HL-60 (cell line): ENCODE measurements at regions not wholly inside any gene's neighbourhood (a gene's known extent, or its start where the extent isn't known, plus 50 kb on each side); places are given as distances from the start of the nearest gene placed in this dataset.

Experiments used
- DNase-seq, 2 experiments: peaks; one replicate each; pipeline ENCODE4 v3.0.0-alpha.2; 2010 to 2020; ENCODE audit warnings: low read depth in 1 of 2, low spot score in 1 of 2
- H3K27ac ChIP-seq: fragments of 250-450 bp; sonication (Bioruptor Pico); replicated peaks from 2 replicates; pipeline ENCODE4 v1.5.1; 2020; ENCODE audit warnings: mild to moderate bottlenecking, moderate library complexity
- H3K27me3 ChIP-seq: fragments of 250-450 bp; sonication (Bioruptor Pico); 2 replicates; pipeline ENCODE4 v1.5.1; 2021; ENCODE audit warnings: mild to moderate bottlenecking, moderate library complexity; ENCODE audit not compliant: insufficient read depth, poor library complexity, severe bottlenecking
- H3K4me3 ChIP-seq: replicated peaks from 2 replicates; pipeline ENCODE4 v1.5.1; 2011; ENCODE audit warnings: mild to moderate bottlenecking, control low read depth, low read length; ENCODE audit not compliant: insufficient read depth
- CTCF ChIP-seq: IDR thresholded peaks from one replicate; pipeline ENCODE4 v1.5.1; 2011; ENCODE audit warnings: low read length, control low read depth, inconsistent platforms; ENCODE audit not compliant: insufficient read depth
- GABPA ChIP-seq: IDR thresholded peaks from 2 replicates; pipeline ENCODE4 v1.6.1; 2012; ENCODE audit warnings: low read depth
- POLR2AphosphoS5 ChIP-seq: IDR thresholded peaks from 2 replicates; pipeline ENCODE4 v1.6.1; 2012; ENCODE audit warnings: low read depth
- SPI1 ChIP-seq: IDR thresholded peaks from 2 replicates; pipeline ENCODE4 v1.6.1; 2012; ENCODE audit warnings: low read depth, mild to moderate bottlenecking, borderline replicate concordance
- TF ChIP-seq, protein P1 (sequence below): IDR thresholded peaks from 2 replicates; pipeline ENCODE4 v1.6.1; 2012; ENCODE audit warnings: low read depth; ENCODE audit not compliant: insufficient replicate concordance

- Histone ChIP-seq H3K27ac (no peak overlapping the region), H3K27me3 (no peaks in the 10 kb centered on the region), H3K4me3 (no peak overlapping the region)
- TF ChIP-seq CTCF (no peak), GABPA (no peak), POLR2AphosphoS5 (no peak), SPI1 (no peak)
- TF ChIP-seq, protein P1, sequence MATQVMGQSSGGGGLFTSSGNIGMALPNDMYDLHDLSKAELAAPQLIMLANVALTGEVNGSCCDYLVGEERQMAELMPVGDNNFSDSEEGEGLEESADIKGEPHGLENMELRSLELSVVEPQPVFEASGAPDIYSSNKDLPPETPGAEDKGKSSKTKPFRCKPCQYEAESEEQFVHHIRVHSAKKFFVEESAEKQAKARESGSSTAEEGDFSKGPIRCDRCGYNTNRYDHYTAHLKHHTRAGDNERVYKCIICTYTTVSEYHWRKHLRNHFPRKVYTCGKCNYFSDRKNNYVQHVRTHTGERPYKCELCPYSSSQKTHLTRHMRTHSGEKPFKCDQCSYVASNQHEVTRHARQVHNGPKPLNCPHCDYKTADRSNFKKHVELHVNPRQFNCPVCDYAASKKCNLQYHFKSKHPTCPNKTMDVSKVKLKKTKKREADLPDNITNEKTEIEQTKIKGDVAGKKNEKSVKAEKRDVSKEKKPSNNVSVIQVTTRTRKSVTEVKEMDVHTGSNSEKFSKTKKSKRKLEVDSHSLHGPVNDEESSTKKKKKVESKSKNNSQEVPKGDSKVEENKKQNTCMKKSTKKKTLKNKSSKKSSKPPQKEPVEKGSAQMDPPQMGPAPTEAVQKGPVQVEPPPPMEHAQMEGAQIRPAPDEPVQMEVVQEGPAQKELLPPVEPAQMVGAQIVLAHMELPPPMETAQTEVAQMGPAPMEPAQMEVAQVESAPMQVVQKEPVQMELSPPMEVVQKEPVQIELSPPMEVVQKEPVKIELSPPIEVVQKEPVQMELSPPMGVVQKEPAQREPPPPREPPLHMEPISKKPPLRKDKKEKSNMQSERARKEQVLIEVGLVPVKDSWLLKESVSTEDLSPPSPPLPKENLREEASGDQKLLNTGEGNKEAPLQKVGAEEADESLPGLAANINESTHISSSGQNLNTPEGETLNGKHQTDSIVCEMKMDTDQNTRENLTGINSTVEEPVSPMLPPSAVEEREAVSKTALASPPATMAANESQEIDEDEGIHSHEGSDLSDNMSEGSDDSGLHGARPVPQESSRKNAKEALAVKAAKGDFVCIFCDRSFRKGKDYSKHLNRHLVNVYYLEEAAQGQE: no peak
- DNase-seq: no peak
Measured at GRCh38 chr18:61108706-61109105, 224.5 kb upstream of the CDH20 start.

- TF ChIP-seq POLR2AphosphoS5 (no peak), SPI1 (no peak), CTCF (no peak), GABPA (no peak)
- TF ChIP-seq, protein P1: no peak
- Histone ChIP-seq H3K27me3 (no peaks in the 10 kb centered on the region), H3K27ac (no peak overlapping the region), H3K4me3 (no peak overlapping the region)
- DNase-seq: no peak
Measured at GRCh38 chr18:61123309-61123708, 209.9 kb upstream of the CDH20 start.

DNA sequence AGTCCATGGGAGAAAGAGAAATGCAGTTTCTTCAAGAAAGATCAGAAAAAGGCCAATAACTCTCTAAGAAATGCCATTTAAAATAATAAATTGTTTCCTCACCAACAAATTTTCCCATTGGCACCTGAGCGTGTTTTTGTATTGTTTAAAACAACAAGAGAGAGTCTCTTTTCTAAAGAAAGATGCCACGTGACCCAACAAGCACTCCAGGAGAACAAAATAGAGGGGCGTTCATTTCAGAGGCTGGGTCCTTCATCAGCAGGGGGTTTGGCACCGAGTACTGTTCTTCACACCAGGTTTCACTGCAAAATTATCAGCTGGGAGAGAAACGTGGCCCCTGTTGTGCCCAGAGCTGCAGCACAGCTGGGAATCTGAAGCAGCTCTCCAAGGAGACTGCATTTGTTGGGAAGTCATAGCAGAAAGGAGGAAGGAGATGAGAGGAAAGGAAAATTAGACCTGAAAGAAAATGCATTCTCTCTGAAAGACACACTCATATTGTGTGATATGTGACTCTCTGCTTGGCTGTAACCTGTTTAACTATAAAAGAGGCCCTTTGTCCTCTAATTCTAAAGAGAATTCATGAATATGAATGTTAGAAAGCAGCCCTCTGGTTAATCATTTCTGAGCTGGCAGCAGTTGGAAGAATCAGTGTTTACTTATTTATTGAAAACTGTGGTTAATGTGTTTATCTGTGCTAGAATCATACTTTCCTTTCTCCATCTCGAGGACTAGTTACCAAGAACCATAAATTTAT is 205.3 kb upstream of the CDH20 start:
- H3K27ac ChIP-seq: no peak overlapping the region
- no peaks in the 10 kb centered on the region for H3K27me3 ChIP-seq
- no peak for DNase-seq
- no peak overlapping the region for H3K4me3 ChIP-seq
- TF ChIP-seq, protein P1: no peak
- TF ChIP-seq CTCF (no peak), GABPA (no peak), POLR2AphosphoS5 (no peak), SPI1 (no peak)
